Psoas muscle (tissue), 7 donors: ENCODE measurements at regions not wholly inside any gene's neighbourhood (a gene's known extent, or its start where the extent isn't known, plus 50 kb on each side); places are given as distances from the start of the nearest gene placed in this dataset.

Experiments used
- ATAC-seq, 4 donors: fragments of 200-7000 bp; cut with Tn5 transposase; one replicate each; pipeline ENCODE4 v1.9.1; 2020; ENCODE audit warnings: moderate library complexity in 3 of 4, mild to moderate bottlenecking in 2 of 4
- DNase-seq, 2 donors: peaks; one replicate each; pipeline ENCODE4 v3.0.0-alpha.2; 2020
- H3K27ac ChIP-seq: fragments of 200-600 bp; one replicate; pipeline ENCODE4 v1.8.0; 2022
- H3K27me3 ChIP-seq, 3 donors: fragments of 200-600 bp in 1 of 3; one replicate each; pipeline versions ENCODE4 v1.6.1 to v1.8.0; 2013 to 2022; ENCODE audit warnings: low read length in 2 of 3, mild to moderate bottlenecking in 2 of 3, moderate library complexity in 1 of 3; ENCODE audit not compliant: insufficient read depth in 3 of 3
- H3K36me3 ChIP-seq, 2 donors: fragments of 200-600 bp in 1 of 2; one replicate each; pipeline versions ENCODE4 v1.6.1 to v1.8.0; 2013 to 2022; ENCODE audit warnings: low read depth in 1 of 2, mild to moderate bottlenecking in 1 of 2, moderate library complexity in 1 of 2; ENCODE audit not compliant: insufficient read depth in 1 of 2
- H3K4me1 ChIP-seq: fragments of 200-600 bp; one replicate; pipeline ENCODE4 v1.8.0; 2022
- H3K4me3 ChIP-seq: fragments of 200-600 bp; one replicate; pipeline ENCODE4 v1.8.0; 2022; ENCODE audit warnings: mild to moderate bottlenecking
- H3K9me3 ChIP-seq: fragments of 200-600 bp; one replicate; pipeline ENCODE4 v1.8.0; 2022
- CTCF ChIP-seq: fragments of 200-600 bp; IDR thresholded peaks from one replicate; pipeline ENCODE4 v1.8.0; 2022; ENCODE audit warnings: antibody characterized with exemption
- WGBS, 3 donors: extraction: QIAGEN DNeasy Blood & Tissue Kit; methylation state at CpG; one replicate each; pipeline versions ENCODE4 v1.1.6 to v1.1.7; 2013; 5-methylcytosine and 5-hydroxymethylcytosine counted together
- intact Hi-C, 2 donors: fragments of 100-400 bp; cut with DNase I; formaldehyde crosslinking; loops; one replicate each; pipeline versions ENCODE4 v1.11.0 to v1.14.2; 2022
- donor health status: healthy with polysubstance abuse.
- donor health status: DM: no; HTN: no; CAD: no; lungs with moderate emphysema.
- donor health status: Bipolar disorder and iron deficiency.
- donor health status: healthy.
- donor health status: DM: yes; HTN: yes; CAD: no.
- donor health status: DM: no; HTN: no; CAD: no.
- donor health status: DM: yes; HTN: yes; CAD: no.

- no peak overlapping the region for H3K27ac ChIP-seq
- no peaks in the 10 kb centered on the region for H3K9me3 ChIP-seq
- TF ChIP-seq CTCF, result no peak
- no peaks in the 10 kb centered on the region for H3K36me3 ChIP-seq
- H3K27me3 ChIP-seq, result no peaks in the 10 kb centered on the region
- ATAC-seq (no peak), DNase-seq (no peak)
- intact Hi-C loops, result no loop called here
- no peaks in the 10 kb centered on the region for H3K4me1 ChIP-seq
- H3K4me3 ChIP-seq, result no peak overlapping the region
- WGBS, 3 donors, result 0 to 32% (median 0%) methylated on average over 1 of the region's 1 CpG
Measured at GRCh38 chr14:80005561-80005960, 205.7 kb downstream of the DIO2 start.

- ATAC-seq, result no peak
- no peak overlapping the region for H3K27ac ChIP-seq
- no peak for DNase-seq
- H3K9me3 ChIP-seq, result no peaks in the 10 kb centered on the region
- no peaks in the 10 kb centered on the region for H3K4me1 ChIP-seq
- H3K27me3 ChIP-seq, result peaks cover 0 to 1% (median 0%) of the 10 kb centered on the region in 3 donors
- no peak for TF ChIP-seq CTCF
- H3K4me3 ChIP-seq, result no peak overlapping the region
- intact Hi-C loops, result no loop called here
- WGBS, 3 donors, result 78 to 96% (median 92%) methylated on average over 3 of the region's 3 CpGs
- no peaks in the 10 kb centered on the region for H3K36me3 ChIP-seq
Measured at GRCh38 chr14:80004871-80005270, 206.4 kb downstream of the DIO2 start.

- no peaks in the 10 kb centered on the region for H3K4me1 ChIP-seq
- no peak for ATAC-seq
Measured at GRCh38 chr14:80003138-80003537, 208.2 kb downstream of the DIO2 start.

GRCh38 chr14:79997509-79998208 lies 213.6 kb downstream of the DIO2 start:
- no peak for ATAC-seq
- H3K27me3 ChIP-seq, result peaks cover 0 to 1% (median 0%) of the 10 kb centered on the region in 3 donors
- no peak overlapping the region for H3K4me3 ChIP-seq
- intact Hi-C loops, result no loop called here
- no peak overlapping the region for H3K27ac ChIP-seq
- no peaks in the 10 kb centered on the region for H3K4me1 ChIP-seq
- no peaks in the 10 kb centered on the region for H3K9me3 ChIP-seq
- 77 to 82% (median 79%) methylated on average over 4 of the region's 4 CpGs for WGBS, 3 donors
- H3K36me3 ChIP-seq, result no peaks in the 10 kb centered on the region
- no peak for DNase-seq
- TF ChIP-seq CTCF, result no peak

More at GRCh38 chr14:80003138-80003537, 208.2 kb downstream of the DIO2 start:
- intact Hi-C loops, result no loop called here
- 88 to 94% (median 91%) methylated on average over 4 of the region's 4 CpGs for WGBS, 3 donors
- H3K4me3 ChIP-seq, result no peak overlapping the region
- no peaks in the 10 kb centered on the region for H3K36me3 ChIP-seq
- no peak for DNase-seq
- peaks cover 0 to 1% (median 0%) of the 10 kb centered on the region in 3 donors for H3K27me3 ChIP-seq
- no peaks in the 10 kb centered on the region for H3K9me3 ChIP-seq
- no peak overlapping the region for H3K27ac ChIP-seq
- no peak for TF ChIP-seq CTCF
